Urothelium cell line (cell line): ENCODE measurements at regions not wholly inside any gene's neighbourhood (a gene's known extent, or its start where the extent isn't known, plus 50 kb on each side); places are given as distances from the start of the nearest gene placed in this dataset.

Source experiments
- DNase-seq: peaks from one replicate; pipeline ENCODE4 v3.0.0; 2011; ENCODE audit warnings: low spot score, mixed read lengths
- FAIRE-seq: peaks from 2 replicates; lab custom pipeline; 2011; peaks lifted over from hg19 to GRCh38; lab: Jason Lieb, UNC

- DNase-seq: no peak
- peak; percentile 32 for FAIRE-seq
Measured at GRCh38 chr1:29641921-29642320, 405.6 kb downstream of the PTPRU start.

GRCh38 chr1:29640428-29640785, 404.1 kb downstream of the PTPRU start:
- FAIRE-seq: no peak
- no peak for DNase-seq

DNA sequence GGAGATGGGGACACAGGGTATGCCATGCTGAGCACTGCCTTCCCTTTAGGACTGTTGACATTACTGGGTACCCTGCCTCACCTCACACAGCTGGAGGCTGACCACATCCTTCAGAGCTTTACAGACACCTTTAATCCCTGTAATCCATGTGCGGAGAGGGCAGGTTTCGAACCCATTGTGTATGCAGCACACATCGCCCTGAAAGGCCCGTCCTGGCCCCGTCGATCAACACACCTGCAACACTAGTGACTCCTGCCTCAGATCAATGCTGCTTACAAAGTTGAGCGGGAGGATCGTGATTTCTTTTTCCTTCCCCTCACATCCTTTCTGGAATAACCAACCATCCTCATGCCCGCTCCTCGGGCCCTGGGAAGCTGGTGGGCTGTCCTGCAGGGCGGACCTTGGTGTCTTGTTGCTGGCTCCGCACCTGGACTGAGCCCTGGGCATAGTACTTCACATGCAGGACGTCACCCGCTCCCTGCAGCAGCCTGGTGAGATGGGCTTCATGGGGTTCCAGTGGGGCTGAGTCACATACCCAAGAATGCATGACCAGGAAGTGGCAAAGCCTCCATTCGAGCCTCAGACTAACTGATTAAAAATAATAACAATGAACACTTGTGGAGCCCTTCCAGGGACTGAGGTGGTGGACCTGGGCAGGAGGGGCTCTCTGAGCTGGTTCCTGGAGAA, 403.6 kb downstream of the PTPRU start:
- peak; percentile 89 for FAIRE-seq

DNA sequence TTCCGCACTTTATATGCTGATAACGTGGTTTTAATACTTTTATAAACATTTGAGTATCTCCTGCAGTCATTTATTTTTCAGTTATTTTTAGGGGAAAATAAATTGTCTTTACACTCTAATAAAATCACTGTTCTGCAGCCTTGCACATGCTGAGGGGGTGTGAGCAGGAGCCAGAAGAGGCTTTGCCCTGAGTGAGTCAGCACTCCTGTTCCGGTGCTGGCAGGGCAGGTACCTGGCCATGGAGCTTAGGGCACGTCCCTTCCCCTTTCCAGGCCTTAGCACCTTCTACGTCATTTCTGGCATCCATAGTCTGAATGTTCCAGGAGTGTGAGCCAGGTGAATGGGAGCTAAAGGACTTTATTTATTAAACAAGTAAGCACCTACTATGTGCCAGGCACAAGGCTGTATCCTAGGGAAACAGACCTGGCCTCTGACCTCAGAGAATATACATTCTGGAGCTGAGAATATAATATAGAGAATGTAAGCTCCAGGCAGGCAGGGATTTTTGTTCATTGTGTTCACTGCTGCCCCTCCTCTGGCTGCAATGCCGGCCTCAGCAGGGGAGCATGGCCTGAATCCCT, 402.9 kb downstream of the PTPRU start:
- FAIRE-seq (no peak), DNase-seq (peak; percentile 70)

More for the DNA sequence above, 403.6 kb downstream of the PTPRU start:
- peak; percentile 91 for DNase-seq

DNA sequence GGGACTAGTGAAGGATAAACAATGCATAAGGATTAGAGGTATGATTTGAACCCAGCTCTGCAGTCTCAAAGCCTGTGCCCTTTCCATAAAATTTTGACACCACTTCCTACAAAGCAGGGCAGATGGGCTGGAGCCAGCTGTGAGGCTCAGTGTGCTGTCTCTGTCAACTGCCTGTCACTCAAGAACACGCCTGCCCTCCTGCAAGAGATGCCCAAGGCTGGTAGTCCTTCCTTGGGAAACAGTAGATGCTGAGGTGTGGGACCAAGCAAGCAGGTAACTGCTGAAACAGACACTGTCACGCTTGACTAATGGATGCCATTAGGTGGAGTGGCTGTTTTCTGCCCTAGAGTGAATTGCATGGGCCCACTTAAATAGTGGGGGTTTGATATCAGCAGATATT, 402.0 kb downstream of the PTPRU start:
- DNase-seq (no peak), FAIRE-seq (no peak)

GRCh38 chr1:29636936-29637335, 400.6 kb downstream of the PTPRU start:
- no peak for DNase-seq
- FAIRE-seq: no peak

DNA sequence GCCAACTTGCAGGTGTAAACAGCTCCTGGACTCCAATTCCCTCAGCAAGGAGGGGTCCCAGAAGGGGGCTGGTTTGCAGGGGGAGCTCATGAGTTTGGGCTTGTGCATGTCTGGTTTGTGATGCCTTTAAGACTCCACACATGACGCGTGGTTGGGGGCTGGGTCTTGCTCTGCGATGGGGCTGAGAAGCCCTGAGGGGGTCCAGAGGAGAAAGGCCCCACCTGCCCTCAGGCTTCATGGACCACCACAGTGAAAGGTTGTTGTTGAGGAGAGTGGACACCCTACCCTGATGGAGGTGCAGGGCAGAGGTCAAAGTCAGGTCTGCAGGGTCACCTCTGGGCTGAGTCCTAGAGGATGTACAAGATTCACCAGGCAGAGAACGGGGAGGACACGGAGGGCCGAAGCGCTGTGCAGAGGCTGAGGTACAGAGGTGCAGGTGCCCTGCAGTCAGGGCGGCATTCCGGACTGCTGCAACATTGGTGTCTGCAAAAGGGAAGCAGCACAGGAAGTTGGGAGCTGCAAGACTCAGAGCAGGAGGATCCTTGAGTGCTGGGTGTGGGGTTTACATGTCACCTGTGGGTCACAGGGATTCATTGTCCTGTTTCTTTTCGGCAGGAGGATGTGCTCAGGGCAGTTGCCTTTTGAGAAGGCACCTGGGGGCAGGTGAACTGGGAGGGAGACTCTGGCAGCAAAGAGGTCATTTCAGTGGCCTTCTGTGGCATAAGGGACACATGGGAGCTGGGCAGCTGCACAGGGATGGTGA, 399.4 kb downstream of the PTPRU start:
- DNase-seq: no peak
- no peak for FAIRE-seq

GRCh38 chr1:29634746-29635335, 398.5 kb downstream of the PTPRU start:
- no peak for FAIRE-seq

DNA sequence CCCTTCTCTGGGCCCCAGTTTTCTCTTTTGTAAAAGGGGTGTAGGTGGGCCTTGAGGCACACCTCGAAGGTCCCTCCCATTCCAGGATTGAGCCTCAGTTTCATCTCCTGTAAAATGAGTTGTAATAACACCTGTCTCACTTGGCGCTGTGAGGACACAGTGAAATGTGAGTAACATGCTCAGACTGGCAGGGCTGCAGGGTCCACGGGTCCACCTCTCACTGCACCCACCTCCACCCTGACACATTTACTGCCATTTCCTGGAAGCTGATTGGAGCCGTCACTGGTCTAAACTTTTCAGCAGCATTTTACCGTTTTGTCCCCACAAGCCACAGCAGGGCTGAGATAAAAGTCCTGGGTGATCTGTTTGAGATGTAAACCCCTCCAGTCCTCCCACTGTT, 398.0 kb downstream of the PTPRU start:
- FAIRE-seq: no peak
- no peak for DNase-seq

More at GRCh38 chr1:29634746-29635335, 398.5 kb downstream of the PTPRU start:
- no peak for DNase-seq

GRCh38 chr1:29633771-29634170, 397.4 kb downstream of the PTPRU start:
- FAIRE-seq: no peak
- no peak for DNase-seq

- FAIRE-seq (no peak), DNase-seq (no peak)
Measured at GRCh38 chr1:29632806-29633615, 396.7 kb downstream of the PTPRU start.

DNA sequence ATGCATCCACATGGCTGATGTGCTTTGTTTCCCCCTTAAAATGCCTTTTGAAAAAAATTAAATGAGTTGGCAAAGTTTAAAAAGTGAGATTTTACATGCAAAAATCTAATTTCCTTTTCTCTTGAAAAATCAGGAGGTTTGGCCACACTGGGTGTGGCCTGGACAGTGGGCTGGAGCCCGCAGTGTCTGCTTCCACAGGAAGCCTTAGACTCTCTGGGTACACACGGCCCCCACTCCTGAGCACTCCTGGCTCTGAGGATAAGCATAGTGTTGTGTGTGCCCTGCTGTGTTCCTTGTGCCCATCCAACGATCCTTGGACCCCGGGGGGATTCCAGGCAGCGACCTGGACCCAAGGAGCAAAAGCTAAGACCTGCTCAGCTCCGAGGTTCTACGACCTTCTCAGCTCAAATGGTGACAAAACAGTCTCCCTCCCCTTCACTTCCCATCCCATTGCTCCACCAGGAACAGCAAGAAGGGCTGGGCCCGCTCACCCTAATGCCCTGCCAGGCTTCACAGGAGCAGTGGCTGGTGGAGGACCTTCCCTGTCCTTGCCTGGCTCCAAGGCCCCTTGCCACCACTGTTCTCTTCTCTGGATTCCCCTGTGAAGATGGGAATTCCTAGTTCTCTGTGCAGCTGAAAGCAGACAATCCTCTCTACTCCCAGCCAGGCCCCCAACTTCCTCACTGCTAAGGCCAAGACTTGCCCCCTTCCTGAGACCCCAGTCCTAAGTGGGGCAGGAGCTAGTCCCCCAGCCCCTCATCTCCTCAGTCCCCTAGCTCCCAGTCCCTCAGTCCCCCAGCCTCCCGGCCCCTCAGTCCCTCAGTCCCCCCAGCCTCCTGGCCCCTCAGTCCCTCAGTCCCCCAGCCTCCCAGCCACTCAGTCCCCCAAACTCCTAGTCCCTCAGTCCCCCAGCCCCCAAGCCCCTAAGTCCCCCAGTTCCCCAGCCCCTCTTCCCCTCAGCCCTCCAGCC, 395.8 kb downstream of the PTPRU start:
- no peak for DNase-seq
- FAIRE-seq: no peak

DNA sequence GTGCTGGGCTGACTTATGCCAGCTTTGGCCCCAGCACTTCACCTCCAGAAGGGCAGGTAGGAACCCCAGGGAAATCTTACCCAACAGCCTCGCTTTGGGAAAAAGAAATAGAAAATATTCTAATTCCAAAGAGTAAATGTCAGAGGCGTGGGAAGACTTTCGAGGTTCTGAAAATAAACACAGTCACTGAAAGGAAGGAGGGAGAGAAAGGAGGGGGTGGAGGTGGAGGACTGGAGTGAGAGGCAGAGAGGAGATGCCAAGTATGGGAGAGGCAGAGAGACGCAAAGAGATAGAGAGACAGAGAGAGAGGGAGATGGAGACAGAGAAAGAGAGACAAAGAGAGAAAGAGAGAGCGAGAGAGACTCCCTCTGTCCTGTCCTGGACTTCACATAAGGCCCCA, 395.0 kb downstream of the PTPRU start:
- no peak for DNase-seq
- no peak for FAIRE-seq

DNA sequence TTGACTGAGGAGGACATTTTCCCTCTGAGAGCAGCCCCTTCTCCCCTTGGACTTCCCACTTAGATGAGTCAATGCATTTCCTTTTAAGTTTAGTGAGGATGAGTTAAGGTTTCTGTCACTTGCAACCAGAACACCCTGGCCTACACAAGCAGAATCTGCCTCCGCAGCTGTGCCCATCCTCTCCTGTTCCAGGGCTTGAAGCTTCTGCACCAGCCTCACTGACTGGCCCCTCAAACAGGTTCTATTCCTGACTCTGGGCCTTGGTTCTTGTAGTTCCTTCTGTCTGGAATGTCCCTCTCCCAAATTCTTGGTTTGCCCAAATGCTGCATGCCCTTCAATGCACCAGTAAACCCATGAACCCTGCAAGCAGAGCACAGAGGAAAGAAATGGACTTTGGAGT, 394.4 kb downstream of the PTPRU start:
- no peak for FAIRE-seq
- DNase-seq: no peak

DNA sequence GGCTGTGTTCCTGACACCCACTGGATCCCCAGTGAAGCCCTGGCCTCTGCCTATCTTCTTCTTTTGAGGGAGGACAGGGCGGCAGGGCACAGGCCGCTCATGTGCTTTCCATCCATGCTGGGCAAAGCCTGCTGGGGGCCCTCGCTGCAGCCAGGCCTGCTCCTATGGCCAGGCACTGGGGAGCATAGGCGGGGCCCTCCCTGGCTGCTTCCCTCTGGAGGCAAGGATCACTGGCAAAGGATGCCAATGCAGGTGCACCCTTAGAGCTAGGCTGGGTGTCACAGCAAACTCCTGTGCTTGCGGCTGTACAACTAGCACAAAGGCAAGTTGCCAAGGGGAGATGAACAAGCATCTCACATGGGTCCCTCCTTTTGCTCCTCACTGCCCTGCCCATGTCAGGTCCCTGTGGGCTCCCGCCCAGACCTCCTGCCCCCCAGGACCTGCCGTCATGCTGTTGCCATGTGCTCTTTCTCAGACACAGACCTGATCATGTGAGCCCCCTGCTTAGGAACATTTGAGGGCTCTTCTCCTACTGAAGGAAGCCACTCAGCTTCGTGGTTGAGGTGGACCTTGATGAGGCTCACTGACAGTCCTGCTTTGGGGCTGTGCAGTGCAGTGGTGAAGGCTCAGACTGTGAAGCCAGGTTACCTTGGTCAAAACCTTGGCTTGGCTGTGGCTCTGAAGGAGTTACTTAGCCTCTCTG, 393.6 kb downstream of the PTPRU start:
- FAIRE-seq (no peak), DNase-seq (no peak)

DNA sequence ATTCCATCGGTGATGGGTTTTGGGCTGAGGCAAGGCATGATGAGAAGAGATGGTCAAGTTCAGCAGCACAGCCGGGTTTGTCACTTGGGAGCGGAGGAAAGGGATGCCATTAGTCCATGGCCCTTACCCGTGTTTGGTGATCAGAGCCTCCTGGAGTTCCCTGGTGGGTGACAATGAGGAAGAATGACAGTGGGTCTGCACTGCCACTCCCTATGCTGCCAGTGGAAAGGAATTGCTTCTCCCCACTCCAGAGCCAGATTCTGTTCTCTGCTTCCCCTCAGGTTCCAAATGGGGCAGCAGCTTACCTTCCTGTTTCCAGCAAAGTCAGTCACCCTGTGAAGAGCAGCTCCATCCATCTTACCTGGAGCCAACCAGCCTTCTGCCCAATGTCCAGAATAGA, 393.1 kb downstream of the PTPRU start:
- DNase-seq: no peak
- no peak for FAIRE-seq

GRCh38 chr1:29628190-29628589, 391.9 kb downstream of the PTPRU start:
- no peak for FAIRE-seq
- DNase-seq: no peak

GRCh38 chr1:29626726-29627125, 390.4 kb downstream of the PTPRU start:
- no peak for FAIRE-seq
- DNase-seq: no peak

- DNase-seq (no peak), FAIRE-seq (no peak)
Measured at GRCh38 chr1:29626066-29626465, 389.7 kb downstream of the PTPRU start.
